Colon (tissue), 2 donors: ENCODE measurements at regions not wholly inside any gene's neighbourhood (a gene's known extent, or its start where the extent isn't known, plus 50 kb on each side); places are given as distances from the start of the nearest gene placed in this dataset.

Source experiments
- FAIRE-seq: peaks from 2 replicates; lab custom pipeline; 2012; peaks lifted over from hg19 to GRCh38; lab: Jason Lieb, UNC
- donor health status: control.
- donor health status: control.

DNA sequence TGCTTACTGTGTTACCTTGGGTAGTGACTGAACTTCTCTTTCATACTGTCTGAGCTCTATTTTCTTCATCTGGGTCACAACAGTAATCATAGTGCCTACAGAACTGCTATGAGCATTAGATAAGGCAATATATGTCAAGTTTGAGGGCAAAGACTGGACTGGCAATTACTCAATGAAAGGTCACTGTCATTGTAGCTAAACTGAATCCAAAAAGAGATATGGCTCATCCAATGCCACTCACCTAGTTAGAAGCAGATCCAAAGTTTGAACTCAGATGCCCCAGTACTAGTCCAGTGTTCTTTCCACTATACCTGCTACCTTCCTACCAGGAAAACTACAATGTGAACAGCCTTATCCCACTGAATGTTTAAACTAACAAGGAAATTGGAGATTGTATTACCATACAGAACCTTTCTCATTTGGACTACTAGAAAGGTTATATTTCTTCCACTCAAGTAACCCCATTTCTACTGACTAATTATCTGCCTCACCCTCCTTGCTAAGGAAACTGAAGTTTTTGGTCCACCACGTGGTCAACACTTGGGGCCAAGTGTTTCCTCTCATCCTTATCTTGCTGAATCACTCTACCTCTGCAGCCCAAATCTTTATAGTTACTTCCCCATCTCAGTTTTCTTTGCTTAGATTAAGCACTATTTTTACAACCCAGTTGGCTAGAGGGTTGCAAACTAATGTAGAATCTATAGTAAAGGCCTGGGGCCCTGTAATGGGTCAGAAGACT, 202.3 kb upstream of the LPP start:
- FAIRE-seq, result no peak

DNA sequence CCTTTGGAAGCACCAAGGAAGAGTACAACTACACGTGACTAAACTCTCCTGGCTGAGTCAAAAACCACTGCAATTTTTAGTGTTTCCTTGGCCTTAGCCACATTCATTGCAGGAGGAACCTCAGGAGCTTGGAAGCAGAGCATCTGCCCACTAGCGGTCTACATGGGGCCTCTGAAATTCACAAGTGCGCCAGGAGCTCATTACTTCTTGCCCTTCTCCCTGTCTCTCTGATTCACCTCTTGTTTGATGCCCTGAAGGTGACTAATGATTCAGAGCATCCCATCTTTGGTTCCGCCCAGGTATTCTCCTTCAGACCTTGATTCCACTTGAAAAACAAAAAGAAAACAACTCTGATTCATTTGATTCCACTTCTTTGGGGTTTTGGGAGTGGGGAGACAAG, 201.1 kb upstream of the LPP start:
- FAIRE-seq, result no peak

DNA sequence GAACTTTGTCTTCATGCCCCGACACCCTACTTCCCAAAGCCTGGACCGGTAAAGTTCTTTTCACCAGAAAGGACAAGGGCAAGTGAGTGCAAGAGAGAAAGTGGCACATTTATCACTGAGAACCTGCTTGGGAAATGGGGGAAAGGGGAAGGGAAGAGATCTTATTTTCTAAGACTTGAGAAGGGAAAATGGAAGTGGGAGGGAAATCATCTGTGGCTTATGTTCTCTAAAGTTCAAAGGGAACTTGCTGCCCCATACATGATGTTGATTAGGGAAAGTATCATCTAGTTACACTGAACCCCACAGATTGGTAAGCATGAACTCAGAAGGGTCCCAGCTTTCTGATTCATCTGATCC, 199.5 kb upstream of the LPP start:
- no peak for FAIRE-seq

DNA sequence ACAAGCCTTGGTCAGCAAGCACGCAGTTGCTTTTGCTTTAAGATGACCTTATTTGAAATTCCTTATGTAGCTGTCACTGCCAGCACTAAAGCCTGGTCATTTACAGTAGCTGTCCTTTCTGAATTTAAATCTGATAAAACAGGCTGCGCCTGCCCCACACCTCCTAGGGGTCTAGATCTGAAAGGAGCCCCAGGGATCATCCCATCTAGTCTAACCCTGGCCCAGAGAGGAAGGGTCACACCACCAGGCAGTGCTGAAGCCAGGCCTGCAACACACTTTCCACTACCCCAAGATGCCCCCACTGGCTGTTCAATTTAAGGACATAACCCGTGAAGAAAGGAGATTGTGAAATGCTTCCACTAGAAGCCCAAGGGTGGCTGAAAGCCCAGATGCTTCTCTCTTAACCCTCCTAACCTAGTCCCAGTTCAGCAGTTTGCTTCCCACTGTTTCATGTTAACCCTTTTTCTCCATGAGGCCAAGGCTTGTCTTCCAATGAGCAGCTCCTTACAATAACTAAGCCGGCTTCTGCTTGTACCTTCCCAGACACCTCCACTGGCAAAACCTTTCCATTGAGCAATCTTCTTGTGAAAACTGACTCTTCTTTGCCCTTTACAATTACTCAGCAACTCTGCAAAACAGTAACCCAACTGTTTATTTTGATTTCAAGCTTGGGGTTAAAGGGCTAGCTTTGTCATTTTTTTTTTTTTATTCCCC, 198.9 kb upstream of the LPP start:
- no peak for FAIRE-seq

DNA sequence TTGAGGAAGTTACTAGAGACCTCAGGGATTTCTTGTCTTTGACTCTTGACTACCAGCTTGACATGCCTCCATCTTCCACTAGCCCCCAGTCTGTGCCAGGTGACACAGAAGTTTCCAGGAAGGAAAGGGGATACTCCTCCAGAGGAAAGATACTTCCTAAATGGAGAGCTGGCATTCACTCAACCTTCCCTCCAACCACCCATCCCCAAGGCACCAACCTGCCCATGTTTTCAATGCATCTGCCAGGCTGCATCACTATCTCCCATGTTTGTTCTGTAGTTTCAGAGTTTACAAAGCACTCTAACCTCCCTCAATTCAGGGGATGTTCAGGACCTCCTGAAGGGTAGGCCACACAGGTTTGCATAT, 198.4 kb upstream of the LPP start:
- FAIRE-seq, result no peak

DNA sequence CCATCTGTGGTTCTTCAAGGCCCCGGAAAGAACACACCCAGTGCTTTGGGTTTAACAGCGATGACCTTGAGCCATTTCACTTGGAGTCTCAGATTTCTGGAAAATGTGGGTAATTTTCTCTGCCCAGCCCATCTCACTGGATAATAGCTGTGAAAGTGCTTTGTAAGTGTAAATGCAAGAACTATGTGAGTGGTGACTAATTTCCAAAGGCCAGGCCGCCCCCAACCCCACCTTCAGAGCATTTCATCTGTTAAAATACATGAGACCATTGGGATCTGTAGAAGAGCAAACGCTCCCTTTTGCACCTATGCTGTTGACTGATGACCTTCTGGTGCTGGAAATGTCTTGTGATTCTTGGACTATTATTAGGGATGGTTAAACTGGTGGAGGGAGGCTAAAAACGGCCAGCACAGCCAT, 196.8 kb upstream of the LPP start:
- FAIRE-seq, result no peak

DNA sequence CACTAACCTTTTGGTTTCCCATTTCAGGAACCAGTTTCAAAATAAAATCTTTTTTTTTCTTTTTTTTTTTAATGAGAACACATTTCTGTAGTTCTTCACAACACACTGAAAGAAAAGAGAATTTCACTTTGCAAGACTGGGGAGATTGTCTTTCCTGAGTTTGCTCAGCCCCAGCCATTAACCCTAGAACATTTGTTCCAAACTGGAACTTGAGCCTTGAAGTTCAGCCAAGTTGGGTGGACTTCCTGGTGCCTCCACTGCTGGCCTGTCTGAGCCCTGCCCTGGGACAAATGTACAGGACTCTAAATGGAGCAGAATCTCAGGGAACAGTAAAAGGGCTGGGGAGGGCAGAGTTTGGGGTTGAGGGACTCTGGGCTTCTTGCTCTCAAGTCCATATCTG, 196.4 kb upstream of the LPP start:
- FAIRE-seq, result no peak

DNA sequence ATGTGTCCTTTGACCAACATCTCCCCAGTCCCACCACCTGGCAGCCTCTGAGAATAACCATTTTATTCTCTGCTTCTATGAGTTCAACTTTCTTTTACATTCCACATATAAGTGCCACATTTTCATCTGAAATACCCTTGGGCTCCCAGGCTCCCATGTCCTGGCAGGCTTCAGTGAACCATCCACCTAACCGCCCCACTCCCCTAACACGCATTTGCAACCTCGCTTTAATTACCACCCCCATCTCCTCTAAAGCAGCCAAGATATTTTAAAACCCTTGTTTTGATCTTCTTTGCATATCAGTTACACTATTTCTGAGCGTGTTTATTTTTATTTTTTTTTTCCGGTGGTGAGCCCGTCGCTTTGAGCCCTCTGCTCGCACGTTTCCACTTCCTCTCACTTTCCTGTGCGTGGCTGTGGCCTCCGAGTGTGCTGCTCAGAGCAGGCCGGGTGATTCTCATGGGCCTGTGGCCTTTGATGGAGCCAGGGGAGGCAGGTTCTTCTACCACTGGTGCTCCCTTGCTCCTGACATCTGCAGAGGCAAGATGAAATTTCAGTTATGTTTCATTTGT, 195.4 kb upstream of the LPP start:
- no peak for FAIRE-seq

DNA sequence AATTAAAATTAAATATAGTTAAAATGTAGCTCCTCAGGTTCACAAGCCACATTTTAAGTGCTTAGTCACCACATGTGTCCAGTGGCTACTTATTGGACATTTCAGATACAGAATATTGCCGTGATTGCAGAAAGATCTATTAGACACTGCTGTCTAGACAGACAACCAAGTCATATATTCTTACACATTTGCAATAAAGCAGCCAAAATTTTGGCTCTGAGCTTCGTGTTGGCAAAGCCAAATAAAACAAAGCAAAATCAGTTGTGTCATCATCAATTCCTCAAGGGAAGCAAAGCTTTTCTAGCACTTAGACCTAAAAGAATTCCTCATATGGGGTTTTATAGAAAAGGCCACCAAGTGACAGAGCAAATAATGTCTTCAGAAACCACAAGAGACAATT, 193.1 kb upstream of the LPP start:
- no peak for FAIRE-seq

DNA sequence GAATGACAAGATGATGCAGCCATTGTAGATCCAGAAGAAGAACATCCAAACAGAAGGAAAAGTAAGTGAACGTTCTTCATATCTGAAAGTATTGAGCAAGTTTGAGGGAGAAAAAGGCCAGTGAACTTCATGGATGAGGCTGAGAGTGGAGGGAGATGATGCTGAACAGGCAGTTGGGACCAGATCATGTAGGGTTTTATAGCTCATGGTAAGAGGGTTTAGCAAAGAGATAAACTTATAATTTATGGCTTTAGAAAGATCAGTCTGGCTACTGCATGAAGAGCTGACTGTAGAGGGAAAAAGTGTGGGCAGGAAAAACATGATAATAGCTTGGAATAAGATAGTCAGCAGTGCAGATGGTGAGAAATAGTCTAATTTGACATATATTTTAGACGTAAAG, 192.6 kb upstream of the LPP start:
- no peak for FAIRE-seq

DNA sequence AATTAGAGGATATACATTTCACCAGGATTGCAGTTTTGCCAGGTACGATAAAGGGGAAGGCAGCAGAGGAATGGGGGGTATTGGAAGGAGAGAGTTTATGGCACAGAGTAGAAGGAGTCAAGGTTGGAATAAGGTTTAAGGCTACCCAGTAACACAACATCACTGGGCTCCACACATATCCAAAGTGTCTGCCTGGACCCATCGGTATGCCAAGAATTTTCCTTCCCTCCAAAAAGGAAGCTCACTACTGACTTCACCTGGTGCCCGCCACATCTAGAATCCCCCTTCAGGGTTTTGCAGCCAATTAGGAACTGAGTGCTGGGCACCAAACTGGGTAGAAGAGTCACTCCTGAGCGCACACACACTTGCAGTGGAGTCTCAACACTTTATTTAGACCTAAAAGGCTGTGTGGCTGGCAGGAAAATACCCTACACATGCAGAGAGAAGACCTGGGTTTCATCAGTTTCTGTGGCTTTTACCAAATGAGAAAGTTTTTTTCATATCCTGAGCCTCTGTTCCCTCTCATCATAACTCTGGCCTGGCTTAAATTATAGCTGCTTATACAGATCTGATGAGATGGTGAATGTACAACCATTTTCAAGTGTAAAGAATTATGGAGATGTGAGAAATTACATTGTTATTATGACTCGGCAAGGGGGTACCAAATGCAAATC, 190.8 kb upstream of the LPP start:
- no peak for FAIRE-seq

DNA sequence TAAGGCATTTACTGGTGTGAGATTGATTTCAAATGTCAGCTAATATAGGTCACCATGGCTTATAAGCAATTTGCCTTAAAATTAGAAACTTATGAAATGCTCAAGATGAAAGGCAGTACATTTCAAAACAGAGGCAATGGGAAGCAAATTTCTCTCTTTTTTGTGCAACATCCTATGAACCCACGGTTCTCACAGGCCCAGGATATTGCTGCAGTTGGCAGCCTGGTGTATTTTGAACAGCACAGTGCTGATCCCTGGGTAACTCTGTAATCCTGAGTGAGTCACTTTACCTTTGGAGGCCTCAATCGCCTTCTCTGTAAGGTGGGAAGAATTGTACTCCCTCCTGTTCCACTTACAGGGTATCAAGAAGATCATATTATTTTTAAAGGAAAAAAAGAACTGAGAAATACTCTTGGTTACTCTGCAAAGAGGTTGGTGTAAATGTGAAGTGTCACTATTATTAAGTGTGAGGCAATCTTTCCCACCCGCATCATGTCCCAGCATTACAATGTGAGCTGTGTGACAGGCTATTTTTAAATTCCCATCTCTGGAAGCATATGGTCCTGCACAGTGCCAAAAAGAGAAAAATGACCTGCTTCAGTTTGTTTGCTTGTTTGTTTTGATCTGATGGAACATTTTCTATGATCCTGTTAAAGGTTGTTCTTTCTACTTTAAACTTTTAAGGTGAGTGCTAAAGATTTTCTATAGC, 190.1 kb upstream of the LPP start:
- FAIRE-seq, result no peak

DNA sequence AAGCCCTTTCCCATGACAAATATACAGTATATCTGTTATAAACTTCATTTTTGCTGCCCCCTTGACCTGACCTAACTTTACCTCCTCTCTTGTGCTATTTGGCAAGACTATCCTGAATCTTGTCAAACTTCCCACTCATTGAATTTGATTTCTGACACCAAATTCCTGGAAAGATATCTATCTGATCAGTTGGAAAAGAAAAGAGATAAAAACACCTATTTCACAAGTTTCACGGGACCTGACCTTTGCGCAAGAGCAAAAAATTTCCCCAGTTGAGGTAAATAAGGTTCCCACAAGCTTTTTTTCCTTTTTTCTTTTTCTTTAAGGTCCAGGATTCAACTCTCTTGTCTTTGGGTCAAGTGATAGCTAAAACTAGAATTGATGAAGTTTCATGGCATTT, 189.2 kb upstream of the LPP start:
- FAIRE-seq, result no peak

DNA sequence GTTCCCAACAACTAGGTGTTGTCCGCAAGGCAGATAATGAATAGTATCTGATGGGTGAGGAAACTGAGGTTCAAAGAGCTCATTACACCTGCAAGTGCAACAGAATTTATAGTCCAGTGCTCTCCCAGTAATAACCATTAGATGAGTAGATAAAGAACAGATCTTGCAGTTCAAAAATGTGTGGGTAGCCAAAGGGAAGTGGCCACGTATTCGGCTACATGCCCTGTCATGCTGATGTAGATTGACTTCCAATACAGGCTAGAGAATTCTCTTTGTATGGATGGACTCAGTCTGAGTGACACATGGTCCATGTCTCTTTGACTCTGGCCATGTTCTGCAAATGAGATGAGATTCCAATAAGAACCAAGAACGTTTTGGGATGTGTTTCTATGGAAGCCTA, 187.9 kb upstream of the LPP start:
- no peak for FAIRE-seq

DNA sequence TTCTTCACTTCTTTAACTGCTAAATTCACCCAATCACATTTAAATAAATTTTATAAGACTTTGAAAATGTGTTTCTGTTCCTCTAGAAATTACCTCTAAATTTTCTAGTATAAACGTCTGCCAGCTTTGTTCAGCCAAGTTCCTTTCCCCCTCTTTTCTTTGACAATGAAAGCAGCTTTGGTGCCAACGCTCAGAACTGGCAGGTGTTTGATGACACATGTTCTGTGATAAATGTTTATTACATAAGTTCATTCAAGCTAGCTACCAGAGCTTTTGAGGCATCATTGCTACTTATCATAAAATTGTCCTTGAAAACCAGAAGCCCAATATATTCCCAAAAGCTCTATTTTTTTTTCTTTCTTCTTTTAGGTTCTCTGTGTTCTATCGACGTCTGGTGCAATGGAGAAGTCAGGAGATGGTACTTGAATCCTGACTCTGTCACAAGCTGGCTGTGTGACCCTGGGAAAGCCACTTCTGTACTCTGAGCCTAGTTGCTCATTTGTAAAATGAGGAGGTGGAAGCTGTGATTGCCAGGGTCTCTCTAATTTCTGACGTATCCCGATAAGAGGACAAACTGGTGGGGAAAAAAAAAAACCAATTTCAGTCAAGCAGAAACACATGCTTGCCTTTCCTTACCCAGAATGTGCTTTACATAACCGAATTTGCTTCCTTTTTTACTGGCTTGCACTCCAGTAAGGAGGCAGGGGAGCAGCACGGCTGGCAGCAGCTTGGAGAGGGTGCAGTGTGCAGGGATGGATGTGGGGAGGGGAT, 187.1 kb upstream of the LPP start:
- no peak for FAIRE-seq

DNA sequence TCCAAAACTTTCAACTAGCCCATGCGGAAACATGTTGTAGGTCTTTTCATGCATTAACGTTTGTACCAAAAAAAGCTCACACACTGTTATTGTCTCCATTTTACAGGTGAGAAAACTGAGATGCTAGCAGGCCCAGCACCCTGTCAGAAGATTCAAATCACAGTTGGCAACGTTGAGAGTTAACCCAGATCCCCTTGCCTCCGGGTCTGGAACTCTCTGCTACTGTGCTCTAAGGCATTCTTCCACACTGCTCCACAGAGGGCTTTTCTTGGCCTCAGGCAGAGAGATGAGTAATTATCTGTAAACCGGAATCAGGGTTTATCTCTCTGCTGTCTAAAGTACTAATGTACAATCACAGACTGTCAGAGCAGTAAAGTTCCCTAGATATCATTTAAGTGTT, 186.0 kb upstream of the LPP start:
- no peak for FAIRE-seq

DNA sequence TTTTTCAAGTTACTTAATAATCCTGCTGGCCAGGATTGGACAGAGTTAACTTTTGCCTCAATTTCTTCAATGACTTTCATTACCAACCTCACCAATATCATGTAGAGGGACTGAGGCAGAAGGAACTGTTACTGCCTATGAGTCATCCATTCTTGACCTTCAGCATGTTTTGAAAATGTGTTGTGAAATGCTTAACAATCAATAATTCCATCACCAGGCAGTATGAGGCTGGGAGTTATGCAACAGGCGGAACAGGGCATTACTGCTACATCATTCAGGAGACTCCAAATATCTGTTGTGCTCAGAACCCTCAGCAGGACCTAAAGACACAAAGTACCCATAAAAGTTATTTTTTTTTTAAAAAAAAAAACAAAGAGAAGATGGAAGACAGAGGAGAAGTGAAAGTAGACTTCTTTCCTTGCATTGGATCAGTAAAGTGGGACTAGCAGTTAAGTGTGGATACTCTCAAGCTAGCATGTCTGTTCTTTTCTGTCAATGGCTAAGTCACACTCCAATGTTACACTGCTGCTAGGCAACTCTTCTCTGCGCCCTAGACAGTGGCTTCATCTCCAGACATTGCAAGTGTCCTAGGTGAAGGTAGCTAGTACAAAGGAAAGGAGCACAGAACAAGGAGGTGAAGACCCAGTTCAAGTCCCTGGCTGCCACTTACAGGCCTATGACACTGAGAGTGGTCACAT, 184.9 kb upstream of the LPP start:
- no peak for FAIRE-seq

DNA sequence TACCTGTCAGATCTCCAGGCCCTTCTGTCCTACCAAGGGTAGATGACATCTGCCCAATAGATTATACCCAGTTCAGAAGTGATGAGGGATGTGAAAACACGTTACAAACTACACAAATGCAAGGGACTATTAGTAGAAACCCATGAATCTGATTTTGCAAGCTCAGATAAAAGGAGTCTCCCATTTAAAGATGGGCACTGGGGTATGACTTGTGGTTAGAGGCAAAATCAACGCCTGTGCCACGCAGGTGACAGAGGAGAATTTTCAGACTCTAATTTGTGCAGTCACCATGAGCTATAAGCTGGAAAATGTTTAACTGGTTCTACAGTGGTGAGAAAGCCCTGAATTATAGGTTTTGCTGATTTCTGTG, 184.4 kb upstream of the LPP start:
- FAIRE-seq, result no peak

DNA sequence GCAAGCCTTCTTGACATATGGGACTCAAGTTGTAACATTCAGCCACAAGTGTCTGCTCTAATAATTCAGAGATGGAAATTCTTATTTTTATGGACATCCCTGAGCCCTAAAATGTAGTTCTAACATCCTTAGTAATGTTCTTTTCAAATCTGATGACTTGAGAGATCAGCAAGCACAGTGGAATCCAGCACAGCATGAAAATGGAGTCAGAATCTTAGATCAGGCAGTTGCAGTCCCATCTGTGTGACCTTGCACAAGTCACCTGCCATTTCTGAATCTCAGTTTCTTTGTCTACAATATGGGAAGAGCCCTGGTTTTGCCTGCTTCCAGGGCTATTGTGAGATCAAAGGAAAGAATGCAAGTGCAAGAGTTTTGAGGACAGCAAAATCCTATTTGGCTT, 183.9 kb upstream of the LPP start:
- no peak for FAIRE-seq

DNA sequence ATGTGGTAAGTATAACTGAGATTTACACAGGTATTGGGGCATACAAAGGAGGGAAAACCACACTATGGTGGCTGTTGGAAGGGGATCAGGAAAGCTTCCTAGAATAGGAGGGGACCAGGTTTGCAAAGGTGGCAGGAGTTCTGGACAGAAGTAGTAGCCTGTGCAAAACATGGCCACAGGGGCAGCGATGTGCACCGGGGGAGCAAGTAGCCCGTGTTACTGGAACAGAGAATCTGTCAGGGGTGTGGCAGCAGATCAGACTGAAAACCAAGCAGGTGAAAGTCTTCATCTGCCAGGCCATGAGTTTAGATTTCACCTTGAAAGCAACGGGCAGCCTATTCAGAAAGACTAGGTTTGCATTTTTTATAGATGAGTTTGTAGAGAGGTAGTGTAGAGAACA, 182.3 kb upstream of the LPP start:
- no peak for FAIRE-seq

DNA sequence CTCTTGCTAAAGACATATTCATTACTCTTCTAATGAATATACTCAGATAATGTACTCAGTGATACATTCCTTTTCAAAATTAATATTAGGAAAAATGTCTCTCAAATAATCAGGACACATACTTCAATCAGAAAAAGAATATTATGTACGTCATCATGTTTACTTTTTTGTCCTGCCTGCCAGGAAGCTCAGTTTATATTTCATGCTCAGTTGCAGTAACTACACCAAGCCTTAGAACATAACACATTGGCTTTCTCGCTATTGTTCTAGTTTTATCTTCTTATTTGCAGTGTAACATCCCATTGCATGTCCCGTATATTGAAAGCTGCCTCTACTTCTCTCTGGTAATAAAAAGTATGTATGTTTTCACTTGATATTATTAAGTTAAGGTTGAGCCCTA, 181.5 kb upstream of the LPP start:
- no peak for FAIRE-seq
